ENCODE measurements at regions not wholly inside any gene's neighbourhood (a gene's known extent, or its start where the extent isn't known, plus 50 kb on each side); places are given as distances from the start of the nearest gene placed in this dataset.

DNA sequence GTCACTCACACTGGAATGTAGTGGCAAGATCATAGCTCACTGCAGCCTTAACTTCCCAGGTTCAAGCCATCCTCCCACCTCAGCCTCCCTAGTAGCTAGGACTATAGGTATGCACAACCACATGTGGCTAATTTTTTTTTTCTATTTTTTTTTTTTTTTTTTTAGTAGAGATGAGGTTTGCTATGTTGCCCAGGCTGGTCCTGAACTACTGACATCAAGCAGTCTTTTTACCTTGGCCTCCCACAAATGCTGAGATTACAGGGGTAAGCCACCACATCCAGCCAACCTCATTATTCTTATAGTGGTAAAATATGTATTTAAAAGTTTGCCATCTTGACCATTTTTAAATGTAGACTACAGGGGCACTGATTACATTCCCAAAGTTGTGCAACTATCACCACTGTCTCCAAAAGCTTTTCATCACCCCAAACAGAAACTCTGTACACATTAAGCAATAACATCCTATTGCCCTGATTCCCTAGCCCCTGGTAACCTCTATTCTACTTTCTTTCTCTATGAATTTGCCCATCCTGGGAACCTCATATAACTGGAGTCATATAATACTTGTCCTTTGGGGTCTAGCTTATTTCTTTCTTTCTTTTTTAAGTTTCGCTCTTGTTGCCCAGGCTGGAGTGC lies 268.0 kb upstream of the JARID2 start:
- TF ChIP-seq ZNF274 (IDR thresholded peaks at IDR 0.05; ENCODE audit: low read depth, low read length): no peak
- H3K4me3 ChIP-seq (ENCODE audit: low read length): no peak overlapping the region

DNA sequence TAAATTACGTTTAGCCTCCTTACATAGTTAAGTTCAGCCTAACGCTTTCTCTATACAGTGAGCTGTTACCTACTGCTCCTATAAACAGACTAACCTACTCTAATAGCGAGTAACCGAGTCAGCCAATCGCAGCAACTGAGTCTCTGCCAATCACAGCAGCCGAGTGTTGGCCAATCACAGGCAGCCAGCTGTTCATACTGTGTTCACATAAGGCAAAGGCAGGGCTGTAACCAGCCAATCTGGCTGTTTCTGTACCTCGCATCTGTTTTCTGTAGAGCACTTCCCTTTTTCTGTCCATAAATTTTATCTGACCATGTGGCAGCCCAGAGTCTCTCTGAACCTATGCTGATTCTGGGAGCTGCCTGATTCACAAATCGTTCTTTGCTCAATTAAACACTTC lies 263.9 kb upstream of the JARID2 start:
- no peak for TF ChIP-seq ZNF274 (IDR thresholded peaks at IDR 0.05; ENCODE audit: low read depth, low read length)
- H3K4me3 ChIP-seq (ENCODE audit: low read length): no peak overlapping the region

DNA sequence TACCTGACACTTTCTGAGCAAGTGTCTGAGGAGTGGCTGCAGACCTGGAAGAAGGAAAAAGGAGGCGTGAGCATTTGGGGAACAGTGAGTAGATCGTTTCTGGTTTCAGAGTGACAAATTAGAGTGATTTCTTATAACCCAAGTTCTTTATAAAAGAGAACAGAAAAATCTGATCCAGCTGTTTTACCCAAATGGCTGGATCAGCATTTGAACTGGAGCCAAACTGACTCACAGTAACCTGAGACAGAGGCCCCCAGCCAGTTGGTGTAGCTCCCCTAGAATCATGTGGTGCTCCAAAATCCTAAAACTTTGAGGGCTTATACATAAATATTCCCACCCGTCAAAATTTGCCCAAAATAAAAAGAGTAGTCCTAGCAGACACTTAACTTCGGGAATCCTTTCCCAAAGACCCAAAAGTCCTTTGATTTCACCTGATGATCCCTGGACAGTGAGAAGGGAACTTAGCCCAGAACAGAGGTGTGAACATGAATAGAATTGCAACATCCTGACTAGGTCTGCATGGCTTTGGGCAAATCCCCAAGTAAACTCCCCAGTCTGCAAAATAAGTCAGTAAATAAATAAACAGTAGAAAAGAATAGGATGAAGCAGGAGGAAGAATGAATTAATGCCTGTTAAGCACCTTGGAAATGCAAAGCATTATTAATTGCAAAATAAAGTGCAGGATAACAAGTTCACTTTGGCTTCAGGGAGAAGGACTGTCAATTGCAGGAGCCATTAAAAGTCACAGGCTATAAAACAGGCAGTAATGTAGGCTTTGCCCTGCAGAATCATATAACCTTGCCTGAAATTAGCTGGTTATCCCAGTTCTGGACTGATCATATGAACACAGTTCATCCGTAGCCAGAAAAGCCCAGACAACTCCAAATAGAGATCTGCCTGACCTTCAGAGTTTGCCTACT lies 262.0 kb upstream of the JARID2 start:
- no peak for TF ChIP-seq ZNF274 (IDR thresholded peaks at IDR 0.05; ENCODE audit: low read depth, low read length)
- no peak overlapping the region for H3K4me3 ChIP-seq (ENCODE audit: low read length)

DNA sequence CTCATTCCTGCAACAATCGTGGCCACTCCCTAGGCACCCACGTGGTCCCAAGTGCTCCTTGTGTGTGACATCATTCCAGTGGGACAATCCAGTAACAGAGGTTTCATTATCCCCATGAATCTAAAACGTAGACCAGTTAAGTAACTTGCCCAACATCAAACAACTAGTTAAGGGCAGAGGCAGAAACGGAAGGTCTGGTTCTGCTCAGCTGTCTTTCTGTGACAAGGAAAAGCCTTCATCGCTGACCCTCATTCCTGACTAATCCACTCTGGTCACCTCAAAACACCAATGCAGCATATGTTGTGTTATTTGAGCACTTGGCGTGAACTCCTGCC lies 261.4 kb upstream of the JARID2 start:
- no peak for TF ChIP-seq ZNF274 (IDR thresholded peaks at IDR 0.05; ENCODE audit: low read depth, low read length)
- H3K4me3 ChIP-seq (ENCODE audit: low read length): no peak overlapping the region

DNA sequence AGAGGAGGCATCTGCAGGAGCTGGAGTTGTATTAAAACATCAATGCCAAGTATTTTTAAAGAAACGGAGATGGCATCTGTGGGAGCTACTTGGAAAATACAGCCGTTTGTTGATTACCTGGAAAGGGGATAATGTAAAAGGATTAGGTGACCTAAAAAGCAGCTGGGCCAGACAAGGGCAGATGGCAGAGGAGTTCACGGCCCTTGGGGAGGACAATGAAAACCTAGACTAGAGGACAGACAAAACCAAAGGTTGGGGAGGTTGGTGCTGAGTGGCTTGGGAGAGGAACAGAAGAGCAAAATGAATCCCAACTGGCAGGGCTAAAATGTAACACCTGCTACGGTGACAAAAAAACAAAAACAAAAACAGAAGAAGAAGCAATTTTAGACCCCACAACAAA lies 260.5 kb upstream of the JARID2 start:
- H3K4me3 ChIP-seq (ENCODE audit: low read length): no peak overlapping the region
- TF ChIP-seq ZNF274 (IDR thresholded peaks at IDR 0.05; ENCODE audit: low read depth, low read length): no peak

DNA sequence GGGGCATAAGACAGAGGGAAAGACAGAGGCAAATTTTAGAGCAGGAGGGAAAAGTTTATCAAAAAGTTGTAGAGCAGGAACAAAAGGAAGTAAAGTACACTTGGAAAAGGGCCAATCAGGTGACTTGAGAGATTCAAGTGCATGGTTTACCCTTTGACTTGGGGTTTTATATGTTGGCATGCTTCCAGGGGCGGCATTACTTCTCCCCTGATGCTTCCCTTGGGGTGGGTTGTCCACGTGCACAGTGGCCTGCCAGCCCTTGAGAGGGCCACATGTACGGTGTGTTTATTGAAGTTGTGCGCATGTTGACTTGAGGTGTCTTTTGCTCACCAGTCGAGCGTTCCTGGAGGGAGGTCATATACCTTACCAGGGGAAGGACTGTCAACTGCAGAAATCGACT lies 259.5 kb upstream of the JARID2 start:
- H3K4me3 ChIP-seq (ENCODE audit: low read length): no peak overlapping the region
- no peak for TF ChIP-seq ZNF274 (IDR thresholded peaks at IDR 0.05; ENCODE audit: low read depth, low read length)

DNA sequence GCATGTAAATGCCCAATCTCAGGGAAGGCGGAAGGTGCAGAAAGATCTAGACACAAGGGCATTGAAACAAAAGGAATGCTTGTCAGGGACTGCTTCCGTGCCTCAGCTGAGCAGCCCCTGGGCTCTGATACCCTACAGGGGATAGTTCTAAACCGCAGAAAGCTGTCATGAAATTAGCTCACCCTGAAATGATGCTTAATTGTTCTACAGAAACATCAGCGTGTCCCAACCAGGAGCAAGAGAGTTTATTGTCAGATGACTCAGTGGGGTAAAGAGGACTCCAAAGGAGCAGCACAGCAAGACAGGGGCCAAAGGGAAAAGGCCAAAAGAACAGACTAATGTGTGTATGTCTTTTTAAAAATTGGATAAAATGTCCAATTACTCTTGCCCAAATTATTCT lies 258.4 kb upstream of the JARID2 start:
- TF ChIP-seq ZNF274 (IDR thresholded peaks at IDR 0.05; ENCODE audit: low read depth, low read length): no peak
- no peak overlapping the region for H3K4me3 ChIP-seq (ENCODE audit: low read length)

DNA sequence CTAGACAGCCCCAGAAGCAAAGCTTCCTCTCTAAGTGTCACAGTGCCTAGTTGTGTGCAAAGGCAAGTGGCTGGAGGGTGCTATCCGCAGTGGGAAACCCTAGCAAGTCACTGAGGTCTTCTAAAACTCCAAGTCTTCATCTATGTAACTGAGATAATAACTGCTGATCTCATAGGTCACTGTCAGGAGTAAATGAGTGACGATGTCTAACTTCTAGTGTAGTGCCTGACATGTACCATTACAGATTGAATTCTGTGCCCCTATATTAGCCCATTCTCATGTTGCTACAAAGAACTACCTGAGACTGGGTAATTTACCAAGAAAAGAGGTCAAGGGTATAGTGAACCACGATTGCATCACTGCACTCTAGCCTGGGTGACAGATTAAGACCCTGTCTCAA lies 253.5 kb upstream of the JARID2 start:
- TF ChIP-seq ZNF274 (IDR thresholded peaks at IDR 0.05; ENCODE audit: low read depth, low read length): no peak
- no peak overlapping the region for H3K4me3 ChIP-seq (ENCODE audit: low read length)

DNA sequence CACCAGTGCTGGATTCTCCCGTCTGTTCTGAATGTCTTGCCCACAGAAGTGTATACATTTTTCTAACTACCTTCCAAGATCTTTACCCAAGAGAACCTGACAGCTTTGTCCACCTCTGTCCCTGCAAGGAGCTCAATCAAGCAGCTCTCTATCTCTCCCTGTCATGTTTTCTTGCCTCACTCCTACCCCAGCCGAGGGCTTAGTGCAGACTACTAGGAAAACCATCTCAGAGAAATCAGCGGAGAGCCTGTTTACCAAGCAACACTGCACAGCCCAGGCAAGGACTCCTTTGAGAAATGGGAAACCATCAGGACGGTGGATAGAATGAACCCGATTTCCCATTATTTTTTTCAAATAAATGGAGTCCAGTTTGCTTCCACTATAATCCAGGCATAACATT lies 250.7 kb upstream of the JARID2 start:
- no peak for TF ChIP-seq ZNF274 (IDR thresholded peaks at IDR 0.05; ENCODE audit: low read depth, low read length)
- no peak overlapping the region for H3K4me3 ChIP-seq (ENCODE audit: low read length)

DNA sequence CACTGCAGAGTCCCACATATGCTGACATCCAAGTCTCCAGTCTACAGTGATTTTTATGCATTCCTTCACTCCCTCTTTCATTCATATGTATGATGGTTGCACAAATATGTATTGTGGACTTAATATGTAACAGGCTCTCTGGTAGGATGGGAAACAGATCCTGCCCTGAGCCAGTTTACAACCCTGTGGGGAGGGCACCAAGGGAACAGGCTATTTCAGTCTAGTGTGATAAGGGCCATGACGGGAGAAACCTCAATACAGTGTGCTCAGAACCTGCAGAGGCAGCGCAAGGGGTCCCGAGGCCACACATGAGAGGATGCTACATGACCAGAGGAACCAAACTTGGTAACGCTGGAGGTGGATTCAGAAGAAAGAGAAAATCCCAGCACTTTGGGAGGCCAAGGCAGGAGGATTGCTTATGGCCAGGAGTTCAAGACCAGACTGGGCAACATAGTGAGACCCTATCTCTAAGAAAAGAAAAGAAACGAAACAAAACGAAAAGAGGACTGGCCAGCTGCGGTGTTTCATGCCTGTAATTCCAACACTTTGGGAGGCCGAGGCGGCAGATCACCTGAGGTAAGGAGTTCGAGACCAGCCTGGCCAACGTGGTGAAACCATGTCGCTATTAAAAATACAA lies 249.8 kb upstream of the JARID2 start:
- H3K4me3 ChIP-seq (ENCODE audit: low read length): no peak overlapping the region
- no peak for TF ChIP-seq ZNF274 (IDR thresholded peaks at IDR 0.05; ENCODE audit: low read depth, low read length)

DNA sequence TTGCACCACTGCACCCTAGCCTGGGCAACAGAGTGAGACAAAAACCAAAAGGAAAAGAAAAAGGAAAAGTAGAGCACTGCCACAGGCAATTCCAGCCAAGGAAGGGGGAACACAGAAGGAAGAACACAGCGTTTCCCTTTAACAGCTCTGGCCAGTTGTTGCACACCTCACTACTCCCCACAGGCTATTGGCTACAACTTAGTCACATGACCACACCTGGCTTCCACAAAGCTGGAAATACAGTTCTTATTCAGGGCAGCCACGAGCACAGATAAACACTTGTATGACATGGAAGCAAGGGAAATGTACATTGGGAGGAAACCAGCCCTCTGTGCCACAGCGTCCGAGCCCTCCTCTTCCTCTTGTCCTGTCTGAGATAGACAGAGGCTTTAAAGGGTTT lies 249.0 kb upstream of the JARID2 start:
- no peak for TF ChIP-seq ZNF274 (IDR thresholded peaks at IDR 0.05; ENCODE audit: low read depth, low read length)
- no peak overlapping the region for H3K4me3 ChIP-seq (ENCODE audit: low read length)

DNA sequence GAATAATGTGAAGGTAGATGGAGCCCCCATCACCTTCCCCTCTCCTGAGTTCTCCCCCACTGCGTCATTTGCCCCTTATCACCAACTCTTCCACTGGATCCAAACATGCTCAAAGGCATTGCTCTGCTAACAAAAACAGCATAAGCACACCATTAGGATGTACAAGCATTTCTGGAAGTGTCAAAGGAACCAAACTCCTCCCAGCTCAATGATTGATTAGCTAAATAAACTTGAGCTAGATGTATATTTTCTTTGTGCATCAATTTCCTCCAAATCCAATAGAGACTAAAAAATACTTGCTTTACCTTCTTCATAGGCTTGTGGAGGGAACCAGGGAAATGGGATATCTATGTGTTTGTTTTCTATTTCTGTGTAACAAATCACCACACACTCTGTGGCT lies 248.4 kb upstream of the JARID2 start:
- H3K4me3 ChIP-seq (ENCODE audit: low read length): no peak overlapping the region
- no peak for TF ChIP-seq ZNF274 (IDR thresholded peaks at IDR 0.05; ENCODE audit: low read depth, low read length)

DNA sequence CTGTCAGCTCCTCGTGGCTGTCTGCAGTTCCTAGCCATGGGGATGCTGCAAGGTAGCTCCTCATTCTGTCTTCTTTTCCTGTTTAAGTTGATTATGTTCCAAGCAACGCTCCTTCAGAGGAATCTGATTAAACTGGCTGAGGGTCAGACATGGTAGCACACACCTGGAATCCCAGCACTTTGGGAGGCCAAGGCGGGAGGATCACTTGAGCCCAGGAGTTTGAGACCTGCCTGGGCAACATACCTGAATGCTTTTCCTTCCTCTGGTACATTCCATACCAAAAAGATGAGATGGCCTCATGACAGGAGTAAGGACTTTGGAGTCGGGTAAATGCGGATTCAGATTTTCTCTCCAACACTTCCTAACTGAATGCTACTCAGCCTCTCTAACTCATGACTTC lies 246.8 kb upstream of the JARID2 start:
- no peak for TF ChIP-seq ZNF274 (IDR thresholded peaks at IDR 0.05; ENCODE audit: low read depth, low read length)
- no peak overlapping the region for H3K4me3 ChIP-seq (ENCODE audit: low read length)

DNA sequence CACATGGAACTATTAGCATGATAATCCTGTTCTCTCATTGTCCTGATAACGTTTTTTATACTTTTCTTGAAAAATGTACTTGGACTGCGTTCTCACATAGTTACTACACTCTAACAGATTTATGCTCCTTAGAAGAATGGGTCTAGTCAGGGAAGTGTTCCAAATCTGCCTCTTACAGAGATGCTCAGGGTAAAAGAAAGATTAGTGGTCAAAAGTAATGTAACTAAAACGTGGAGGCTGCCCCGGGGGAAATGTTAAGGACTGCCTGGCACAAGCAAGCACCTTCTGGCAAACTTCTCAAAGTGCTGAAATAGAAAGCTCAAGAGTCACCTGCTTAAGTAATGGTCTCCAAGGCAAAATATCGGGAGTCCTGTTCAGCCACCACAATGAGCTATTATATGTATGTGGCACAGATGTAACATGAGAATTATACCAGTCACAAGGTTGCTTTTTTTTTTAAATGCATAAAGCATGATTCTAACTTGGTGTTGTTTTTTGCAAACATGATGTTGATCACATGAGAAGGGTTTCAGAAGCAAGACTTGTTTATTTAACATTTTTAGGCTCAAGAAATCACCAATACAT lies 244.5 kb upstream of the JARID2 start:
- TF ChIP-seq ZNF274 (IDR thresholded peaks at IDR 0.05; ENCODE audit: low read depth, low read length): no peak
- H3K4me3 ChIP-seq (ENCODE audit: low read length): no peak overlapping the region

DNA sequence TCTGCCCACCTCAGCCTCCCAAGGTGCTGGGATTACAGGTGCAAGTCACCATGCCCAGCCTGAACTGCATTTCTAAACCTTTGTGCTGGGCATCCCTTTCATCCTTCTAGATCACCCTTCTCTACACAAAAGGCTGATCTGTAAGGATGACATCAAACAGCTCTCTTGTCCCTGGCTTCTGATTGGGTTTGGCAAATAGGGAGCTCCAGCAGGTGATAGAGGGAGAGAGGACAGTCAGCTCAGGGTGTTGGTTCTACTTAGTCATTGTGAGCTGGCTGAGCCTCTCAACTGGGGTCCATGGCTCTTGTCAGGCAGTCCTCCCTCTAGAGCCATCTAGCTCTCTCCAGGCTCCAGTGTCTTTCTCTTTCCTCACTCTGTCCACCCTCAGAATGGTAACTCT lies 237.6 kb upstream of the JARID2 start:
- H3K4me3 ChIP-seq (ENCODE audit: low read length): no peak overlapping the region
- no peak for TF ChIP-seq ZNF274 (IDR thresholded peaks at IDR 0.05; ENCODE audit: low read depth, low read length)

Data from GM08714 (cell line).